Kidney (tissue), 13 donors: ENCODE measurements at regions not wholly inside any gene's neighbourhood (a gene's known extent, or its start where the extent isn't known, plus 50 kb on each side); places are given as distances from the start of the nearest gene placed in this dataset.

Source experiments
- DNase-seq, 5 donors: peaks; one replicate each; pipeline ENCODE4 v3.0.0-alpha.2; 2013 to 2020
- FAIRE-seq: peaks from 2 replicates; lab custom pipeline; 2012; peaks lifted over from hg19 to GRCh38; lab: Jason Lieb, UNC
- H3K27ac ChIP-seq, 2 donors: one replicate each; pipeline ENCODE4 v1.7.0; 2013; ENCODE audit warnings: low read depth in 2 of 2, low read length in 2 of 2, inconsistent platforms in 1 of 2
- H3K27me3 ChIP-seq: one replicate; pipeline ENCODE4 v1.7.1; 2013; ENCODE audit warnings: low read length, inconsistent platforms; ENCODE audit not compliant: control insufficient read depth, insufficient read depth
- H3K36me3 ChIP-seq, 3 donors: one replicate each; pipeline versions ENCODE4 v1.7.0 to v1.7.1; 2013; ENCODE audit warnings: low read length in 3 of 3, control low read depth in 1 of 3, inconsistent platforms in 1 of 3; ENCODE audit not compliant: insufficient read depth in 3 of 3, control insufficient read depth in 2 of 3
- H3K4me1 ChIP-seq, 3 donors: one replicate each; pipeline versions ENCODE4 v1.7.0 to v1.7.1; 2013; ENCODE audit warnings: low read length in 3 of 3, inconsistent platforms in 1 of 3, low read depth in 1 of 3; ENCODE audit not compliant: control insufficient read depth in 2 of 3, insufficient read depth in 2 of 3
- H3K4me3 ChIP-seq, 3 donors: one replicate each; pipeline versions ENCODE4 v1.7.0 to v1.8.1; 2013; ENCODE audit warnings: low read length in 3 of 3, control low read depth in 1 of 3, inconsistent platforms in 1 of 3
- H3K9ac ChIP-seq, 3 donors: one replicate each; pipeline versions ENCODE4 v1.7.0 to v1.7.1; 2013; ENCODE audit warnings: low read length in 3 of 3, control low read depth in 1 of 3, inconsistent platforms in 1 of 3
- H3K9me3 ChIP-seq, 3 donors: one replicate each; pipeline versions ENCODE4 v1.7.0 to v1.7.1; 2013; ENCODE audit warnings: low read length in 3 of 3, control low read depth in 1 of 3, inconsistent platforms in 1 of 3; ENCODE audit not compliant: control insufficient read depth in 2 of 3, insufficient read depth in 1 of 3
- CTCF ChIP-seq: IDR thresholded peaks from 3 replicates; pipeline ENCODE4 v1.5.1; 2012; ENCODE audit warnings: mild to moderate bottlenecking, moderate library complexity, borderline replicate concordance; ENCODE audit not compliant: insufficient read depth; ENCODE audit errors: extremely low read depth
- intact Hi-C: fragments of 100-400 bp; cut with DNase I; formaldehyde crosslinking; loops from one replicate; pipeline ENCODE4 v1.11.1; 2022
- donor health status: control.
- donor health status: control.
- donor health status: control.
- donor health status: control.
- donor health status: control.
- donor health status: DM: yes; HTN: yes; CAD: no.
- donor health status: Normal renal cell carcinoma (clear cell type).

GRCh38 chr1:232267837-232268598, 361.9 kb downstream of the SIPA1L2 start:
- TF ChIP-seq CTCF: no peak
- H3K4me3 ChIP-seq: no peak overlapping the region
- intact Hi-C loops: no loop called here
- FAIRE-seq (no peak), DNase-seq (no peak)
- no peak overlapping the region for H3K9ac ChIP-seq
- H3K27ac ChIP-seq: no peak overlapping the region
- H3K36me3 ChIP-seq: no peaks in the 10 kb centered on the region
- no peaks in the 10 kb centered on the region for H3K4me1 ChIP-seq
- no peaks in the 10 kb centered on the region for H3K9me3 ChIP-seq
- H3K27me3 ChIP-seq: no peaks in the 10 kb centered on the region

DNA sequence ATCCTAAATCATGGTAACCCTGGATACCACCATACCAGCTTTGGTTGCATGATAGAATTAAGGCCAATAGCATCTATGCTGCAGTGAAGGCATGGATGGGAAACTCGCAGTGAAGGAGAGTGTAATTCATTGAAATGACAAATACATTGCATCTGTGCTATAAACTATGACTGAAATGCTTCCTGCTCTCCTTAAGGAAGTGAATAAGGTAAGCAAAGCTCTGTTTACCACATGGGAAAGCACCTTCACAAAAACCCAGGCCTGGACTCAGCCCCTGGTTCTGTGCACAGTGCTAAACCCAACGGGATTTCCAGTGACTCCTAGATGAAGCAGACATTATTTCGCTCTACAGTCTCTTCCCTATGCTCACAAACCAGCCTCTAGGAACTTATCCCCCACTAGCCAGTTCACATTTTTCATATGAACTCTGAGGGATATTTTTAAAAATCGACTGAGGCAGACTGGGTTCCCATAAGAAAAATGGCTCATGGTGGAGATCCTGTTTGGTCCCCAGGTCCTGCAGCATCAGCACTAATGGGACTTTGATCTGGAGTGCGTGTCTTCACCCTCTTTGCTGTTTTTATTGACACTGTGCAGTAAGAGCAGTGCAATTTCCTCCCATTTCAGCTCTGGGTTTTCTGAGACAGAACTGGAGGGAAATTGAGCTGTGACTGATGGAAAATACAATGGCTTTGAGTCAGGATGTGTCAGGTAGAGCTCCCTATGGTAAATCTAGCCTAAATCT, 362.7 kb downstream of the SIPA1L2 start:
- DNase-seq (no peak), FAIRE-seq (no peak)
- H3K27ac ChIP-seq: no peak overlapping the region
- H3K4me1 ChIP-seq: no peaks in the 10 kb centered on the region
- intact Hi-C loops: no loop called here
- H3K9ac ChIP-seq: no peak overlapping the region
- H3K4me3 ChIP-seq: no peak overlapping the region
- TF ChIP-seq CTCF: no peak
- H3K27me3 ChIP-seq: no peaks in the 10 kb centered on the region
- no peaks in the 10 kb centered on the region for H3K9me3 ChIP-seq
- no peaks in the 10 kb centered on the region for H3K36me3 ChIP-seq

DNA sequence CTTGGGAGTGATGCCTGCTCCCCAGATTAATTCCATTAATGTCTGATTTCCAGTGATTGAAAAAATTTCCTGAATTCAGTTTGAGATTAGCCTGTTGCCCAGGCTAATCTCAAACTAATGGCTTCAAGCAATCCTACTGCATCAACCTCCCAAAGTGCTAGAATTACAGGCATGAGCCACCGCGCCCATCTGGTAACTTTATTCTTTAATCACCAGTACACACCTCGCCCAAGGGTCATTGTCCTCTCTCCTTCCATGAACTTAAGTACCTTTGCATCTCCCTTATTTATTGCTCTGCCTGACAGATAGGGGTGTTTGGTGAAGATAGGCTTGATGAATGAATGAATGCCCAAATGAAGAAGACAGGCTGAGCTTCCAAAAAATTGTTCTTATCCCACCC, 366.5 kb downstream of the SIPA1L2 start:
- TF ChIP-seq CTCF: no peak
- intact Hi-C loops: no loop called here
- DNase-seq (no peak), FAIRE-seq (no peak)
- H3K9ac ChIP-seq: no peak overlapping the region
- no peaks in the 10 kb centered on the region for H3K4me1 ChIP-seq
- H3K36me3 ChIP-seq: no peaks in the 10 kb centered on the region
- no peaks in the 10 kb centered on the region for H3K27me3 ChIP-seq
- H3K4me3 ChIP-seq: no peak overlapping the region
- H3K9me3 ChIP-seq: no peaks in the 10 kb centered on the region
- H3K27ac ChIP-seq: no peak overlapping the region
